ENCODE measurements at regions not wholly inside any gene's neighbourhood (a gene's known extent, or its start where the extent isn't known, plus 50 kb on each side); places are given as distances from the start of the nearest gene placed in this dataset.

DNA sequence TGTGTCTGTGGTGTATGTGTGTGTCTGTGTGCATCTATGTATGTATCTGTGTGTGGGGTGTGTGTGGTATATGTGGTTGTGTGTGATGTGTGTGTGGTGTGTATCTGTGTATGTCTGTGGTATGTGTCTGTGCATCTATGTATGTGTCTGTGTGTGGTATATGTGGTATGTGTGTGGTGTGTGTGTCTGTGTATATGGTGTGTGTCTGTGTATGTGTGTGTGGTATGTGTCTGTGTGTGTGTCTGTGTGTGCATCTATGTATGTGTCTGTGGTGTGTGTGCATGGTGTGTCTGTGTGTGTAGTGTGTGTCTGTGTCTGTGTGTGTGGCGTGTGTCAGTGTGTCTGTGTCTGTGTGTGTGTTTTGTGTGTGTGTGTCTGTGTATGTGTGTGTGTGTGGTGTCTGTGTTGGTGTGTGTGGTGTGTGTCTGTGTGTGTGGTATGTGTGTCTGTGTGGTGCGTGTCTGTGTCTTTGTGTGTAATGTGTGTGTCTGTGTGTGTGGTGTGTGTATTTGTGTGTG lies 121.9 kb upstream of the MVB12B start:
- TF ChIP-seq TAF1 (IDR thresholded peaks at IDR 0.05; ENCODE audit: borderline replicate concordance, insufficient read depth, low read length) (no peak), FOXP2 (optimal IDR thresholded peaks at IDR 0.05; ENCODE audit: borderline replicate concordance, extremely low read depth, extremely low read length, insufficient read depth) (no peak), SIN3A (IDR thresholded peaks at IDR 0.05; ENCODE audit: borderline replicate concordance, insufficient read depth, low read length) (no peak), POLR2AphosphoS5 (IDR thresholded peaks at IDR 0.05; ENCODE audit: low read depth, low read length) (no peak)
- TF ChIP-seq, protein P1, sequence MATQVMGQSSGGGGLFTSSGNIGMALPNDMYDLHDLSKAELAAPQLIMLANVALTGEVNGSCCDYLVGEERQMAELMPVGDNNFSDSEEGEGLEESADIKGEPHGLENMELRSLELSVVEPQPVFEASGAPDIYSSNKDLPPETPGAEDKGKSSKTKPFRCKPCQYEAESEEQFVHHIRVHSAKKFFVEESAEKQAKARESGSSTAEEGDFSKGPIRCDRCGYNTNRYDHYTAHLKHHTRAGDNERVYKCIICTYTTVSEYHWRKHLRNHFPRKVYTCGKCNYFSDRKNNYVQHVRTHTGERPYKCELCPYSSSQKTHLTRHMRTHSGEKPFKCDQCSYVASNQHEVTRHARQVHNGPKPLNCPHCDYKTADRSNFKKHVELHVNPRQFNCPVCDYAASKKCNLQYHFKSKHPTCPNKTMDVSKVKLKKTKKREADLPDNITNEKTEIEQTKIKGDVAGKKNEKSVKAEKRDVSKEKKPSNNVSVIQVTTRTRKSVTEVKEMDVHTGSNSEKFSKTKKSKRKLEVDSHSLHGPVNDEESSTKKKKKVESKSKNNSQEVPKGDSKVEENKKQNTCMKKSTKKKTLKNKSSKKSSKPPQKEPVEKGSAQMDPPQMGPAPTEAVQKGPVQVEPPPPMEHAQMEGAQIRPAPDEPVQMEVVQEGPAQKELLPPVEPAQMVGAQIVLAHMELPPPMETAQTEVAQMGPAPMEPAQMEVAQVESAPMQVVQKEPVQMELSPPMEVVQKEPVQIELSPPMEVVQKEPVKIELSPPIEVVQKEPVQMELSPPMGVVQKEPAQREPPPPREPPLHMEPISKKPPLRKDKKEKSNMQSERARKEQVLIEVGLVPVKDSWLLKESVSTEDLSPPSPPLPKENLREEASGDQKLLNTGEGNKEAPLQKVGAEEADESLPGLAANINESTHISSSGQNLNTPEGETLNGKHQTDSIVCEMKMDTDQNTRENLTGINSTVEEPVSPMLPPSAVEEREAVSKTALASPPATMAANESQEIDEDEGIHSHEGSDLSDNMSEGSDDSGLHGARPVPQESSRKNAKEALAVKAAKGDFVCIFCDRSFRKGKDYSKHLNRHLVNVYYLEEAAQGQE (IDR thresholded peaks at IDR 0.05; ENCODE audit: insufficient read depth in 1 of 2, low read depth in 2 of 2, low read length in 2 of 2), result no peak

DNA sequence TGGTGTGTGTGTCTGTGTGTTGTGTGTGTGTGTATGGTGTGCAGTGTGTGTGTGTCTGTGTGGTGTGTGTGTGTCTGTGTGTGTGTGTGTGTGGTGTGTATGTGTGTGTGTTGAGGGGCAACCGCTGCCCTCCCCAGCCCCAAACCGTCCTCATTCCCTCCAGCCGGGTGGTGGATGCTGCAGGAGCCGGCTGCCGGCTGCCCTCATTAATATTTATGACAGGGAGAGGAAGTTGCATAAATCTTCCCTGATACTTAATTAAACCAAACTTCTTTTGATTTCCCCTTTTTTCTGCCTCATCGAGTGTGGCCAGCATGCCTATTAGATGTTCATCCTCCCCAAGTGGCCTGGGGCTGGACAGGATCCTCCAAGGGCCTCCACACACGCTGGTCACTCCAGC lies 121.4 kb upstream of the MVB12B start:
- TF ChIP-seq POLR2AphosphoS5 (IDR thresholded peaks at IDR 0.05; ENCODE audit: low read depth, low read length) (no peak), SIN3A (IDR thresholded peaks at IDR 0.05; ENCODE audit: borderline replicate concordance, insufficient read depth, low read length) (no peak), FOXP2 (optimal IDR thresholded peaks at IDR 0.05; ENCODE audit: borderline replicate concordance, extremely low read depth, extremely low read length, insufficient read depth) (no peak)

DNA sequence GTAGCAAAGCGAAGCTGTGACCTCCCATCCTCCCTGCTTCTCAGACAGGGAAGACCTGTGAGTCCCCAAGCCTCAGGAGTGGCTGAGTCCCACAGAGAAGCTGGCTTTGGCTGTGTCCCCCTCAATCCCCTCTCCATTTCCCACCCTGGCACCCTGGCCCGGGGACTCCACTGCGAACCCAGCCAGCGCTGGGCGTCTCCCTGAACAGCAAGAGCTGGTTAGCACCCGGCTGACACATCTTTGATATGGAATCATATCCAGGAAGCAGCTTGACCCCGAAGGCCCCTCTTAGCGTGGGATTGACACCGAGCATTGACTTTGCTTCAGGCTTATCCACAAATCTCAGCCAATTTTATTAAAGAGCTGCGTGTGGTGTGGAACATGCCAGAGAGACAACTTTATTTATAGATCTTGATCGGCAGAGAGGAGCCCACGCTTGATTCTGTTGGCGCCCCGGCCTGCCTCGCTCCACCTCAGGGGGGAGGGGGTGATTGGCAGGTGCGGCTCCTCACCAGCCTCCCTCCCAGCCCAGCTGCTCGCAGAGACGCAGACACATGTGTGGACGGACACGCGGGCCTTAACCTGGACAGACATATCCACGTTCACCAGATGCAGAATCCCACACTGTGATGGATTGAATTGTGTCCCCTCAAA lies 120.7 kb upstream of the MVB12B start:
- TF ChIP-seq, protein P1 (IDR thresholded peaks at IDR 0.05; ENCODE audit: insufficient read depth in 1 of 2, low read depth in 2 of 2, low read length in 2 of 2), result no peak
- no peak for TF ChIP-seq FOXP2 (optimal IDR thresholded peaks at IDR 0.05; ENCODE audit: borderline replicate concordance, extremely low read depth, extremely low read length, insufficient read depth)
- TF ChIP-seq TAF1 (IDR thresholded peaks at IDR 0.05; ENCODE audit: borderline replicate concordance, insufficient read depth, low read length), result no peak
- no peak for TF ChIP-seq SIN3A (IDR thresholded peaks at IDR 0.05; ENCODE audit: borderline replicate concordance, insufficient read depth, low read length)
- TF ChIP-seq POLR2AphosphoS5 (IDR thresholded peaks at IDR 0.05; ENCODE audit: low read depth, low read length), result no peak

DNA sequence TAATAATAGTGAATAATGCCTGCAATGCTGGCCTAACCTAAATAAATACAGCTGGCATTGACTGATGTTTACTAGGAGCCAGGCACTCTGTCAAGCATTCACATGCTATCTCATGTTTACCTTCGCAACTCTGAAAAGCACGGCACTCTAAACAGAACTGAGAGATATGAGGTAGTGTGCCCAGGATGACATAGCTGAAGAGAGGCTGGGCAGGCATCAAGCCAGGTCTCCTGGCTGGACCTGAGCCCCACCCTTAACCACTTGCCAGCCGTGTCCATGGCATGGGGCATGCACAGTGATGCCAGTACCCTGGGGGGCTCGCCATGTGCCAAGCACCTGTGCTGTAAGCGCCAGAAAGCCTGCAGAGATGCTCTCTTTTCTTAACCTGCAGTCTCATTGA lies 119.4 kb upstream of the MVB12B start:
- TF ChIP-seq POLR2AphosphoS5 (IDR thresholded peaks at IDR 0.05; ENCODE audit: low read depth, low read length), result no peak
- no peak for TF ChIP-seq FOXP2 (optimal IDR thresholded peaks at IDR 0.05; ENCODE audit: borderline replicate concordance, extremely low read depth, extremely low read length, insufficient read depth)
- TF ChIP-seq, protein P1 (IDR thresholded peaks at IDR 0.05; ENCODE audit: insufficient read depth in 1 of 2, low read depth in 2 of 2, low read length in 2 of 2), result no peak
- no peak for TF ChIP-seq SIN3A (IDR thresholded peaks at IDR 0.05; ENCODE audit: borderline replicate concordance, insufficient read depth, low read length)
- TF ChIP-seq TAF1 (IDR thresholded peaks at IDR 0.05; ENCODE audit: borderline replicate concordance, insufficient read depth, low read length), result no peak

DNA sequence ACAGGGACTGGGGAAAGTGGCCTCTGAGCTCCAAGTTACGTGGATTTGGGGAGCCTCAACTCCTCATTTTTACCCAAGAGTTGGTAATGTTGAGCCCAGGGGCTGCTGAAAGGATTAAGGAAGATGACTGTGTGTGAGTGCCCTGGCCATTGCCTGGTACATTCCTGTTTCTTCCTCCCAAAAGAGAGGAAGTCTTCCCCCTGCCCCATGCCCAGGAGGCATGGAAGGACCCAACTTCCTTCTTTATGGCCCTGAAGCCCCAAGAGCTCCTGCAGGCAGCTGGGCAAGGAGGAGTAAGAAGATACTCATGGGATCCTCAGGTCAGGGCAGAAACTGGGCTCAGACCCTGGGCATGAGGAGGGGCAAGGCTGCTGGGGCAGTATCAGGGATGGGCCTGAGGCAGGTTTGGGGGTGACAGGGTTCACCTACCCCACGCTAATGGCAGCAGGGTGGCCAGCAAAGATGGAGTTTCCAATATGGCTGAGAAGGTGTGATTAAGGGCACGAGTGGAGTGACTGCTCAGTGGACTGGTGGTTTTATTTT lies 118.3 kb upstream of the MVB12B start:
- no peak for TF ChIP-seq FOXP2 (optimal IDR thresholded peaks at IDR 0.05; ENCODE audit: borderline replicate concordance, extremely low read depth, extremely low read length, insufficient read depth)
- no peak for TF ChIP-seq SIN3A (IDR thresholded peaks at IDR 0.05; ENCODE audit: borderline replicate concordance, insufficient read depth, low read length)
- no peak for TF ChIP-seq TAF1 (IDR thresholded peaks at IDR 0.05; ENCODE audit: borderline replicate concordance, insufficient read depth, low read length)
- TF ChIP-seq POLR2AphosphoS5 (IDR thresholded peaks at IDR 0.05; ENCODE audit: low read depth, low read length), result no peak
- TF ChIP-seq, protein P1 (IDR thresholded peaks at IDR 0.05; ENCODE audit: insufficient read depth in 1 of 2, low read depth in 2 of 2, low read length in 2 of 2), result no peak

Measured in PFSK-1 (cell line).